ENCODE measurements at regions not wholly inside any gene's neighbourhood (a gene's known extent, or its start where the extent isn't known, plus 50 kb on each side); places are given as distances from the start of the nearest gene placed in this dataset.

DNA sequence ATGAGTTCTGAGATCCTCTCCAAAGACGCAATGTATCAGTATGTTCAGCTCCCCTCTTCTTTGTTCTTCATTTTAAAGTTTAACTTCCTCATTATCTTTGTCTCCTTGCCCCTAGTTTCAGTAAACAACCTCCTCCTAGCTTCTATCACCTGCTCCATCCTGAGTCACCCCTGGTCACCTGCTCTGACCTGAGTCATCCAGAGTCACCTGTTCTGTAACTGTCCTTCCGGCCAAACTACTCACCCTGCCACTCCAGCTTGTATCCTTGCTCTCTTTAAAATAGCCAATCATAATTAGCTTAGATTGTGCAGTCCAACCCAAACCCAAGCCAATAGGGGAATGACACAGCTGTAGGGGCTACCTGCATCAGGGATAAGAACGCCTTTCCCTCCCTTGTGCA is 332.0 kb downstream of the OLFM3 start:
- no peak overlapping the region for H3K4me3 ChIP-seq (ENCODE audit: control insufficient read depth, low read depth, low read length)
- DNase-seq (ENCODE audit: low read depth) = no peak

GRCh38 chr1:101667761-101668160 is 329.0 kb downstream of the OLFM3 start:
- no peak for TF ChIP-seq CTCF (conservative IDR thresholded peaks at IDR 0.05; ENCODE audit: control insufficient read depth, insufficient read depth, low read depth, low read length)
- DNase-seq (ENCODE audit: low read depth) = no peak
- no peak overlapping the region for H3K4me3 ChIP-seq (ENCODE audit: control insufficient read depth, low read depth, low read length)

More for the DNA sequence above, 332.0 kb downstream of the OLFM3 start:
- TF ChIP-seq CTCF (conservative IDR thresholded peaks at IDR 0.05; ENCODE audit: control insufficient read depth, insufficient read depth, low read depth, low read length) = no peak

- no peak overlapping the region for H3K4me3 ChIP-seq (ENCODE audit: control insufficient read depth, low read depth, low read length)
- DNase-seq (ENCODE audit: low read depth) = no peak
- TF ChIP-seq CTCF (conservative IDR thresholded peaks at IDR 0.05; ENCODE audit: control insufficient read depth, insufficient read depth, low read depth, low read length) = no peak
These were observed 313.6 kb downstream of the OLFM3 start for GRCh38 chr1:101683136-101683535.

DNA sequence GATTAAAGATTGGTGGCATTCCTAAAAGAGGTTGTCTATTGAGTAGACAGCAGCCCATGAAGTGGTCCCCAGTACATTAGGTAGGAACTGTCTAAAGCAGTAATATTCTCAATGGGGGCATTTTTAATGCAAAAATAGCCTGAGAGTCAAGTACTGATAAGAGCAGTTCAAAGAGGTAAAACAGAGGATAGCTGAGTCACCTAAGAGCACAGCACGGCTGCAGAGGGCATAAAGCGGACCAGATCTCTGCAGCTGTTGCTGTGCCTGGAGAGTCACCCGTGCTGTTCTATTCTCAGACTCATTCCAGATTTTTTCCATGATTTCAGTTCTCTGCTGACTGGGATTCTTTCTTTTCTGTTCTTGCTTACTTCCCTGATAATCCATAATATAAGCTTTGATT is 313.2 kb downstream of the OLFM3 start:
- DNase-seq (ENCODE audit: low read depth) = no peak
- TF ChIP-seq CTCF (conservative IDR thresholded peaks at IDR 0.05; ENCODE audit: control insufficient read depth, insufficient read depth, low read depth, low read length) = no peak
- H3K4me3 ChIP-seq (ENCODE audit: control insufficient read depth, low read depth, low read length) = no peak overlapping the region

DNA sequence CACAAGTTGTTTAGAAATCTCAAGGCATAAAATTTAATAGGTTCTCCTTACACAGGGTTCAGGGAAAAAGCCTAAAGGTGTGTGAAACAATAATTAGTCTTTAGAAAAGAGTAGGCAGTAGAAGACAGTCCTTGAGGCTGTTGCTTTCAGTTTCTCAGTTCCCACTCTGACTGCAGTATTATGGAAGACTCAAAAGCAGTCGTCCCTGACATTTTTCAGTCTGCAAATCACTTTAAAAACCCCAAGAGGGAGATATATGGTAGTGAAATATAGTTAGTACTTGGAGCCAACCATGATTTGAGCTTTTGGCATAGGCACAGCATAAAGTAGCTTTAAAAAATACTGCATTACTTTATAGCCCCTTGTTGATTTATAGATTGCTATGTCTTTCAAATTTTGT is 299.7 kb downstream of the OLFM3 start:
- H3K4me3 ChIP-seq (ENCODE audit: control insufficient read depth, low read depth, low read length) = no peak overlapping the region
- no peak for TF ChIP-seq CTCF (conservative IDR thresholded peaks at IDR 0.05; ENCODE audit: control insufficient read depth, insufficient read depth, low read depth, low read length)
- DNase-seq (ENCODE audit: low read depth) = peak; percentile 7

GRCh38 chr1:101698681-101699080 is 298.0 kb downstream of the OLFM3 start:
- no peak for TF ChIP-seq CTCF (conservative IDR thresholded peaks at IDR 0.05; ENCODE audit: control insufficient read depth, insufficient read depth, low read depth, low read length)
- DNase-seq (ENCODE audit: low read depth) = no peak
- no peak overlapping the region for H3K4me3 ChIP-seq (ENCODE audit: control insufficient read depth, low read depth, low read length)

DNA sequence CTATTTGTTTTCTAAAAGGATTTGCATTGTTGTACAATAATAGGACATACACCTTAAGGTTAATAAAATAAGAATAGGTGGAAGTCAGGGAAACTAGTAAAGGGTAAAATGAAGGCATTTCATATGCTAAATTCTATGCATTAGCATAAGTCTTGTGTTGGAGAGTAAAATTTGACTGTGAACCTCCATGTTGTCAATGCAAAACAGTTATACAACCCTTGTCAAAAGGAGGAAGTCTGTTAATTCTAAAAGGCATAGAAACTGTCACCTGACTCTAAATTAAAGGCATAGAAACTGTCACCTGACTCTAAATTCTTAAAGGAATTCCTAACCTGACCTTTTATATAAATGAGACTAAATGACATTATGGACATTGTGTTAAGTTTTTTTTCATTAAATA is 291.8 kb downstream of the OLFM3 start:
- DNase-seq (ENCODE audit: low read depth) = no peak
- H3K4me3 ChIP-seq (ENCODE audit: control insufficient read depth, low read depth, low read length) = no peak overlapping the region
- no peak for TF ChIP-seq CTCF (conservative IDR thresholded peaks at IDR 0.05; ENCODE audit: control insufficient read depth, insufficient read depth, low read depth, low read length)
